MM.1S (cell line): ENCODE measurements at regions not wholly inside any gene's neighbourhood (a gene's known extent, or its start where the extent isn't known, plus 50 kb on each side); places are given as distances from the start of the nearest gene placed in this dataset.

Experiments
- DNase-seq: peaks from one replicate; pipeline ENCODE4 v3.0.0-alpha.2; 2015
- H2AFZ ChIP-seq: fragments of 300-600 bp; sonication (generic); 2 replicates; pipeline ENCODE4 v1.6.0; 2016; ENCODE audit warnings: antibody characterized with exemption, low read length
- H3F3A ChIP-seq: fragments of 300-600 bp; sonication (generic); 2 replicates; pipeline ENCODE4 v1.6.1; 2016; ENCODE audit warnings: mild to moderate bottlenecking, antibody characterized with exemption, low read length, moderate library complexity, mixed read lengths; ENCODE audit not compliant: insufficient read depth
- H3K27ac ChIP-seq: fragments of 300-600 bp; sonication (generic); 2 replicates; pipeline ENCODE4 v1.5.1; 2016; ENCODE audit warnings: mild to moderate bottlenecking, low read length
- H3K27me3 ChIP-seq: fragments of 300-600 bp; sonication (generic); replicated peaks from 2 replicates; pipeline ENCODE4 v1.6.0; 2016; ENCODE audit warnings: low read length; ENCODE audit not compliant: insufficient read depth
- H3K36me3 ChIP-seq: fragments of 300-600 bp; sonication (generic); replicated peaks from 2 replicates; pipeline ENCODE4 v1.6.1; 2016; ENCODE audit warnings: mild to moderate bottlenecking, low read length, mixed read lengths; ENCODE audit not compliant: insufficient read depth
- H3K4me1 ChIP-seq: fragments of 300-600 bp; sonication (generic); 2 replicates; pipeline ENCODE4 v1.6.1; 2016; ENCODE audit warnings: low read length, mixed read lengths
- H3K4me2 ChIP-seq: fragments of 300-600 bp; sonication (generic); 2 replicates; pipeline ENCODE4 v1.6.0; 2016; ENCODE audit warnings: low read depth, low read length
- H3K4me3 ChIP-seq: fragments of 300-600 bp; sonication (generic); 2 replicates; pipeline ENCODE4 v1.5.1; 2016; ENCODE audit warnings: low read length, mixed read lengths
- H3K79me2 ChIP-seq: fragments of 300-600 bp; sonication (generic); 2 replicates; pipeline ENCODE4 v1.6.1; 2016; ENCODE audit warnings: mixed run types, low read length, mixed read lengths
- H3K9ac ChIP-seq: fragments of 300-600 bp; sonication (generic); 2 replicates; pipeline ENCODE4 v1.6.1; 2016; ENCODE audit warnings: low read length, mixed read lengths
- H3K9me2 ChIP-seq: fragments of 300-600 bp; sonication (generic); replicated peaks from 2 replicates; pipeline ENCODE4 v1.6.1; 2016; ENCODE audit warnings: mild to moderate bottlenecking, low read length, mixed read lengths; ENCODE audit not compliant: insufficient read depth
- H3K9me3 ChIP-seq: fragments of 300-600 bp; sonication (generic); replicated peaks from 2 replicates; pipeline ENCODE4 v1.6.1; 2016; ENCODE audit warnings: mild to moderate bottlenecking, low read length, mixed read lengths; ENCODE audit not compliant: insufficient read depth
- H4K20me1 ChIP-seq: fragments of 300-600 bp; sonication (generic); 2 replicates; pipeline ENCODE4 v1.6.1; 2016; ENCODE audit warnings: mild to moderate bottlenecking, low read length, moderate library complexity, mixed read lengths; ENCODE audit not compliant: insufficient read depth
- EZH2 ChIP-seq: fragments of 300-600 bp; sonication (generic); optimal IDR thresholded peaks from 2 replicates; pipeline ENCODE3; 2017; ENCODE audit warnings: low read depth, mild to moderate bottlenecking, antibody characterized with exemption, low read length, mixed read lengths
- EZH2phosphoT487 ChIP-seq: fragments of 300-600 bp; sonication (generic); IDR thresholded peaks from 2 replicates; pipeline ENCODE4 v1.6.1; 2018; ENCODE audit warnings: antibody characterized with exemption, low read length
- TF ChIP-seq, protein P1 (sequence below): fragments of 300-600 bp; sonication (generic); IDR thresholded peaks from 2 replicates; pipeline ENCODE4 v1.5.1; 2016; ENCODE audit warnings: antibody characterized with exemption, low read length, mixed read lengths

DNA sequence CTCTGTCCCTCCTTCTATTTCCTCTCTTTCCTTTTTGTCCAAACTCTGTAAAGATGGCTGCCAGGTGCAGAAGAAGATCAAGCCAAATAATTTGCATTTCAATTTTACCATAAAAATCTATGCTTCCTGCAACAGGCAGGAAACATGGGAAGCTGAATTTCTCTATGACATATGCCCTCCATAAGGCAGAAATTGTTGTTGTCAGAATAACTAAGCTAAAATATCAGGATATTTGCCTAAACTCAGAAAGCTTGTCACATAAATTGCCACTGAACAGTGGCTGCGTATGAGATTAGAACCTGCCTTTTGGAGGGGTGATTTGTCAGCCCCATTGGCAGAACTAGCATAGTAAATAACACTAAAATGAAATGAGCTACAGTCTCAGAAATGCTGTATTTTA, 288.3 kb upstream of the LMCD1 start:
- H3K9me3 ChIP-seq: no peaks in the 10 kb centered on the region
- no peaks in the 10 kb centered on the region for H3F3A ChIP-seq
- no peak for TF ChIP-seq EZH2phosphoT487
- no peak for TF ChIP-seq EZH2
- TF ChIP-seq, protein P1, sequence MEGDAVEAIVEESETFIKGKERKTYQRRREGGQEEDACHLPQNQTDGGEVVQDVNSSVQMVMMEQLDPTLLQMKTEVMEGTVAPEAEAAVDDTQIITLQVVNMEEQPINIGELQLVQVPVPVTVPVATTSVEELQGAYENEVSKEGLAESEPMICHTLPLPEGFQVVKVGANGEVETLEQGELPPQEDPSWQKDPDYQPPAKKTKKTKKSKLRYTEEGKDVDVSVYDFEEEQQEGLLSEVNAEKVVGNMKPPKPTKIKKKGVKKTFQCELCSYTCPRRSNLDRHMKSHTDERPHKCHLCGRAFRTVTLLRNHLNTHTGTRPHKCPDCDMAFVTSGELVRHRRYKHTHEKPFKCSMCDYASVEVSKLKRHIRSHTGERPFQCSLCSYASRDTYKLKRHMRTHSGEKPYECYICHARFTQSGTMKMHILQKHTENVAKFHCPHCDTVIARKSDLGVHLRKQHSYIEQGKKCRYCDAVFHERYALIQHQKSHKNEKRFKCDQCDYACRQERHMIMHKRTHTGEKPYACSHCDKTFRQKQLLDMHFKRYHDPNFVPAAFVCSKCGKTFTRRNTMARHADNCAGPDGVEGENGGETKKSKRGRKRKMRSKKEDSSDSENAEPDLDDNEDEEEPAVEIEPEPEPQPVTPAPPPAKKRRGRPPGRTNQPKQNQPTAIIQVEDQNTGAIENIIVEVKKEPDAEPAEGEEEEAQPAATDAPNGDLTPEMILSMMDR: no peak
- no peak overlapping the region for H3K9ac ChIP-seq
- no peak overlapping the region for H2AFZ ChIP-seq
- H3K27ac ChIP-seq: no peak overlapping the region
- no peaks in the 10 kb centered on the region for H4K20me1 ChIP-seq
- H3K4me1 ChIP-seq: no peaks in the 10 kb centered on the region
- H3K36me3 ChIP-seq: no peaks in the 10 kb centered on the region
- no peak overlapping the region for H3K4me3 ChIP-seq
- H3K27me3 ChIP-seq: no peaks in the 10 kb centered on the region
- H3K4me2 ChIP-seq: no peak overlapping the region
- no peak for DNase-seq
- H3K79me2 ChIP-seq: no peaks in the 10 kb centered on the region
- no peaks in the 10 kb centered on the region for H3K9me2 ChIP-seq

DNA sequence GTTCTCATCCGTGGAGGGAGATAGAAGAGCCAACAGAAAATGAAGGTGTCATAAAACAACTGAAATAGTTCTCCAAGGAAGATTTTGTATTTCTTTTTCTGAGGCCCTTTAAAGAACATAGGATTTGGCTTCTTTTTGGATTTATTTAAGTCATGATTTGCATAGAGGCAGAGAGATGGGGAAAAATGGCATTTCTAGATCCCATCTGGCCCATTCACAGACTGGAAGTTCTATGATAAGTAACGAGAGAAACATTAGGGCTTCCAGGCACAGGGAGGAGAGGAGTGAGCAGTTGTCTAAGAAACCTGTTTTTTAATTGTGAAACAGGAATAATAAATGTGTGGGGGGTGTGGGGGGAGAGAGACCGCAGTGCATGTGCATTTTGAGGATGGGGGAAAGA, 285.8 kb upstream of the LMCD1 start:
- Histone ChIP-seq H3K9me2 (no peaks in the 10 kb centered on the region), H3F3A (no peaks in the 10 kb centered on the region), H3K4me3 (no peak overlapping the region), H3K9ac (no peak overlapping the region), H3K4me1 (no peaks in the 10 kb centered on the region), H3K79me2 (no peaks in the 10 kb centered on the region), H3K4me2 (no peak overlapping the region), H3K36me3 (no peaks in the 10 kb centered on the region), H3K9me3 (no peaks in the 10 kb centered on the region), H3K27me3 (no peaks in the 10 kb centered on the region), H3K27ac (no peak overlapping the region), H4K20me1 (no peaks in the 10 kb centered on the region), H2AFZ (no peak overlapping the region)
- TF ChIP-seq, protein P1: no peak
- TF ChIP-seq EZH2 (no peak), EZH2phosphoT487 (no peak)
- DNase-seq: no peak

DNA sequence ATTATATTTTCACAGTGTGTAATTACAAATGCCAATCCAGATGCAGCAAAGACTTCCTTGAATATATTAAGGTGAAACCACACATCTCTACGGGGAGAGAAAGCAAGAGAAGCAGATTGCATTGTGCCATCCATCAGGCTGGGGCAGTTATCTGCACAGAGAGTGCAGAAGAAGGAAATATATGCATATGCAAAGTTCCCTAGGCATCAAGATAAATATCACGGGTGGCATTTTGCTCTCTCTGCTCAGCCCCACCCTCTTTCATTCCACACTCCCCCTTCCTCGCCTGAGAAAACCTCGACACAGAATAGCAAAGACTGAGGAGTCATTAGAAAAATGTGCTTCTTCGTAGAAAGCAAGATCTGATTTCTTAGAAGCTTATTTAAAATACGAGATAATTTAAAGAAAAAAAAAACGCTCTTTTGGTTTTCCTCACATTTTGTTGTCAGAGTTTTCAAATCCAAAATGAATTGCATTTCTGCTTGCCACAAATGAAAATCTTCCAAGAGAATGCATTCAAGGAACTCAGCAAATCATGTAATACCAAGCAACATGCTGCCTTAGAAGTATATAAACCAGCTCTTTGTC, 283.2 kb upstream of the LMCD1 start:
- Histone ChIP-seq H3K27ac (no peak overlapping the region), H3F3A (no peaks in the 10 kb centered on the region), H3K9me2 (no peaks in the 10 kb centered on the region), H3K4me2 (no peak overlapping the region), H3K9me3 (no peaks in the 10 kb centered on the region), H3K4me1 (no peaks in the 10 kb centered on the region), H3K36me3 (no peaks in the 10 kb centered on the region), H3K27me3 (no peaks in the 10 kb centered on the region), H3K79me2 (no peaks in the 10 kb centered on the region), H3K4me3 (no peak overlapping the region), H2AFZ (no peak overlapping the region), H4K20me1 (no peaks in the 10 kb centered on the region), H3K9ac (no peak overlapping the region)
- TF ChIP-seq EZH2phosphoT487: no peak
- TF ChIP-seq, protein P1: no peak
- no peak for TF ChIP-seq EZH2
- DNase-seq: no peak
